Stimulated activated CD8-positive, alpha-beta memory T cell treated with anti-CD3 and anti-CD28 coated beads, Interleukin-7, amount 100 ng/mL, for 24 hours (primary cell): ENCODE measurements at regions not wholly inside any gene's neighbourhood (a gene's known extent, or its start where the extent isn't known, plus 50 kb on each side); places are given as distances from the start of the nearest gene placed in this dataset.

Source experiments
- DNase-seq: peaks from one replicate; pipeline ENCODE4 v3.0.0-alpha.2; 2020; ENCODE audit warnings: low read depth

DNA sequence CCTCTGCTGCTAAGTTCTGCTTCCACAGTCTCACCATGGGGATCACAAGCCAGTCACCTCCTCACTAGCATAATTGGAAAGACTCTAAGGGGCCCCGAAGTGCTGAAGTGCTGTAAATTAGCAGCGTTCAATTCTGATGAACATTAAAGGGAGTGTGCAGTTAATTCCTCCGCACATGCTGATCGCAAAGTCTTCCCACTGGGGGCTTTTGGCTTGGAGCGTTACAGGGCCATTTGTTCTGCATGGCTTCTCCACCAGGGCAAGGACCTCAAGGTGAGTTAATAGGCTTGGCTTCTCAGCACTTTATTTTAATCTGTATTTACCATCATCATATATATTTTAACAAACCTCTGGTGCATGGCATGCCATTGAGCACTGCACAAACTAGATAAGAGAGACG is 216.3 kb upstream of the PARD3B start:
- DNase-seq: no peak

GRCh38 chr2:204329532-204329931 is 215.7 kb upstream of the PARD3B start:
- no peak for DNase-seq

DNA sequence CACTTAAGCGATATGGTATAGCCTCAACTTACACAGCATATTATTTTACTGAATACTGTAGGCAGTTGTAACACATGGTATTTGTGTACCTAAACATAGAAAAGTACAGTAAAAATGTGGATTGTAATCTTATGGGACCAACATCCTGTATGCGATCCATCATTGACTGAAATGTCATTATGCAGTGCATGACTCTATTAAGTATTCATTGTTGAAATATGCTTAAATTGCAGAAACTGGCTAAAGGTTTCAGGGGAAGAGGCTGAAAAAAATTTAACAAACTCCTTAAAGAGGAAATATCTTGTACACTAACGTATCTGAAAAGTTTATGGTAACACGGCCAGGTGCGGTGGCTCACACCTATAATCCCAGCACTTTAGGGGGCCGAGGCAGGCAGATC is 214.1 kb upstream of the PARD3B start:
- DNase-seq: no peak

DNA sequence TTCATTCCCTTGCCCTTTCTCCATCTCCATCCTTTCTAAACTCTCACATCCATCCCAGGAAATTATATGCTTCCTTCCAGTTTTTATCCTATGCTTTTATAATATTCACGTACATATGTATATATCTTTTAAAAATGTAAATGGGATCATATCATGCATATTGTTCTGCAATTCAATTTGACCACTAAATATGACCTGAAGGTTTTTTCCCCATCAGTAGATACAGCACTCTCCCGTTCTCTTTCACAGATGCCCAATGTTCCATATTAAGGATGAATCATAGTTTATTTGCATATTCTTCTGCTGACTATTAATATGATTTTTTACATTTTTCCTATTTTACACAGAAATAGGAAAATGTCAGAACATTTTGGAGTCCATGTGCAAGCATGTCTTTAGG is 213.3 kb upstream of the PARD3B start:
- no peak for DNase-seq

DNA sequence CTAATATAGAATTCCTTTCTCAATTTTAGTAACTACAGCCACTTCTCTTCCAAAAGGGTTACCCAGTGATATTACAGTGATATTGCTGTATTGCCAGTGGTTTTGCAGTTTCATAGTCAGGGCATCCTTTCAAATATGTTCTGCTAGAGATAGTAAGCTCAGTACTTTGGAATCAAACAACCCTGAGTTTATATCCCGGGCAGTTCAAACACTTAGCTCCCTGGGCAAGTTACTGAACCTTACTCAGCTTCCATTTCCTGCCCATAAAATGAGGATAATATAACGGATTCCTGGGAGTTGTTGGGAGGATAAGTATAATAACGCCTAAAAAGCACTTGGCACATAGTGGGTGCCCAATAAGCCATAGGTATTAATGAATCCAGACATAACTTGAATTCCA is 212.6 kb upstream of the PARD3B start:
- no peak for DNase-seq

GRCh38 chr2:204333861-204334260 is 211.4 kb upstream of the PARD3B start:
- DNase-seq: no peak

GRCh38 chr2:204335451-204336058 is 209.7 kb upstream of the PARD3B start:
- DNase-seq: no peak

DNA sequence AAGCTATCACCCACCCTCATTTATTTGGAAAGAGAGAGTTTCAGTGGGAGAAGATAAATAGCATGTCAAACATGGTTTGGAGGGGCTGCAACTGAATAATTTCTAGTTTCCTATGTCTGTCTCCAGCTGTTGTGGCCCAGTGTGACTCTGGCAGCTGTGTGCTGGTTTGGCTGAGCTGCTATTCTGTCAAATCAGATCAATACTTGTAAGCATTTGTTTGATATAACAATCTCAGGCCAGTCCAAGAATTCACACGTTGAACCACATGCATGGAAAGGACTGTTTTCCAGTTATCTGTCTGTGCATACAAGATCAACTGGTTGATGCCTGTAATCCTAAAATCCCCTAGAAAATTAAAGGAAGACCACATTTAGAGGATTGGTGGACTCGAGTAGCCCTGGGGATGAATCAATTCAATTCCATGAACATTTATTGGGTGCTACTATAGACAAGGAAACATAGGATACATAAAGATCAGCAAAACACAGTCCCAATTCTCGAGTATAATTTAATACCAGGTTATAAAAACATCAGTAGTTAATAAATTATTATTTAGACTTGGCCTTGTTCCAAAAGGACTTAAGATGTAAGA is 209.0 kb upstream of the PARD3B start:
- DNase-seq: no peak

DNA sequence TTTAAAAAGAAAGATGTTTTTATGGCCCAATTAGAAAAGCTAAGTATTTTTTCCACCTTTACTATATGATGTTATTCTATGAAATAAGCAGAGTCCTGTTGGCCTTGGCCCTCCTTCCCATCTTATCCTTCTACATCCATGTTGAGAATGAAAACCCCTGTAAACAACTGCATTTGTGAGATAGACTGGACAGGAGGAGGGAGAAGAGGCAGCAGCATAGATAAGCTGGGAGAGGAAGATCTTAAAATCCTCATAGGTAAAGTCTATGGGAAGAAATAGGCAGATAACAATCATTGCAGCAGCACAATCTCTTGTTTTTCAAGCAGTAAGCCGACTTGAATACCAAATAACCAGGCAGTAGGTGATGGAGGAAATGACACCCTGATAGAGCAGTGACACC is 207.6 kb upstream of the PARD3B start:
- no peak for DNase-seq

GRCh38 chr2:204339212-204339715 is 206.0 kb upstream of the PARD3B start:
- no peak for DNase-seq

- DNase-seq: no peak
Observed at GRCh38 chr2:204340511-204340910, 204.8 kb upstream of the PARD3B start.

GRCh38 chr2:204341887-204342276 is 203.4 kb upstream of the PARD3B start:
- no peak for DNase-seq

DNA sequence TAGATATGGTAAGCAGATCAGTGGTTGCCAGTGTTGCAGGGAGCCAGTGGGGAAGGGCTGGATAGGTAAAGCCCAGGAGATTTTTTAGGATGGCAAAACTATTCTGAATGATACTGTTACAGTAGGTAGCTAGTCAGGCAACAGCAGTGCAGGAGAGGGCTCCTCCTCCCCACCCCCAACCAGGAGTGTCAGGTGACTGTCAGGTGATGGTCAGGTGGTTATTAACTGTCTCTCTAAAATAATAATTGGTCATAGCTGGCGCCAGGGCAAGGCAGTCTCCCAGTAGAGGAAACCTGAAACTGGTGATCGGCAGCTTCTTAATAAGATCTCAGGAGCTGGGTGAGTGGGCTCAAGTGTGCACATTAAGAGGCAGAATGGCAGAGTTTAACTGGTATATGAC is 201.6 kb upstream of the PARD3B start:
- no peak for DNase-seq

DNA sequence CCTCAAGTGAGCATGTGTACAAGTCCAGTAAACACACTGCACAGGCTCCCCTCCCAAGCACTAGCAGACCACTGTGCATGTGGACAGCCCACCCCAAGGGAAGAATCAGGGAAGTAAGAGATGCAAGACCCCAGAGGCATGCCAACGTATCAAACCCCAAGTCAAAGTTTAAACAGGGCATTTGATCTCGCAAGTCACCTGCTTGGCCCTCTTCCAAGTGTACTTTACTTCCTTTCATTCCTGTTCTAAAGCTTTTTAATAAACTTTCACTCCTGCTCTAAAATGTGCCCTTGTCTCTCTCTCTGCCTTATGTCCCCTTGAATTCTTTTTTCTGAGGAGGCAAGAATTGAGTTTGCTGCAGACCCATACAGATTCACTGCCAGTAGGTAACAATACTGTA is 201.2 kb upstream of the PARD3B start:
- no peak for DNase-seq

DNA sequence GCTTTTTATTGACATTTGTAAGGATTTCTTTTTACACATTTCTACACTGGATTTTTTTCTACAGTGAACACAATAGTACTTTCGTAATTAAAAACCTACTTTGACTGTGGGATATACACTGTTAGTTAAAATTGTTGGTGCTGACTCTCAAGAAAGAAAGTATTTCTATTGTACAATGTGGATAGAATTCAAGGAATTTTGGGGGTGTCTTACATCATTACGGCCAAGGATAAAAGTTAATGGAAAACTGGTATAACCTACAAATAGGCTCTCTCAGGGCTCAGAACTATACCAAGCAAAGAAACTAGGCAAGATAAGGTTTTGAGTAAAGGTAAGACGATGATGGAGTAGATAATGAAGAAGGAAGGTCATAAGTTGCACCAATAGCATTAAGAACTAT is 198.4 kb upstream of the PARD3B start:
- DNase-seq: no peak

DNA sequence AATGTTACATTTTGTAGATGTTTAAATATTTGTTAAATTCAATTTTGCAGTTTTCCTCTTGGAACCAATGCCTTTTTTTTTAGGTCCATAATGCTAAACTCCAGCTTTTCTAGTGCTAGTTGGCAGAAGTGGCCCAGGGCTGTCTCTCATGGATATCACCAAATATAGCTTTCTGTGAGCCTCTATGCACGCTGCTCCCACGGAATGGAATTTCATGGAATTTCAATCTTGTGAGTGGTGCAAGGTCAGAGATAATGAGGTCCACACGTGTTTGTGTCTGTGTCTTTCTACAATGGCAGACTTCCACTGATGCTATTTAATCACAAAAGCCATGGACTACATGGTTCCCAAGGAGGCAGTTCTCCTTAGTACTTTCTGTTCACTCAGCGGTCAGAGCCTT is 191.5 kb upstream of the PARD3B start:
- no peak for DNase-seq

- no peak for DNase-seq
Observed at GRCh38 chr2:204354442-204354856, 190.8 kb upstream of the PARD3B start.

DNA sequence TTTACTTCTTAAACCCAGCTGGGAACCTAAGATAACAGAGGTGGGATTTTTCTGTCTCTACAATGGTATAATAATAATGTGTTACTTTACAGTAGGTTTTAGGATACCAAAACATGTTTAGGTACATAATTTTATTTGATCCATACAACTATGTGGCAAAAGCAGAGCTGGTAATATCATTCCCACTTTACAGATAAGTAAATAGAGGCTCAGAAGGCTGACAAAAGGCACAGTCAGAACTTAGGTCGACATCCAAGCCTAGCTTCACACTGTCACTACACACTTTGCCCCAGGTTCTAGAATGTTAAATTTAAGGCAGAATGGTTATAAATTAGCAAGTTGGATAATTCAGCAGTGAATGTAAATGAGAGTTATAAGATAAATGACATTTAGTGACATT is 189.6 kb upstream of the PARD3B start:
- DNase-seq: no peak

DNA sequence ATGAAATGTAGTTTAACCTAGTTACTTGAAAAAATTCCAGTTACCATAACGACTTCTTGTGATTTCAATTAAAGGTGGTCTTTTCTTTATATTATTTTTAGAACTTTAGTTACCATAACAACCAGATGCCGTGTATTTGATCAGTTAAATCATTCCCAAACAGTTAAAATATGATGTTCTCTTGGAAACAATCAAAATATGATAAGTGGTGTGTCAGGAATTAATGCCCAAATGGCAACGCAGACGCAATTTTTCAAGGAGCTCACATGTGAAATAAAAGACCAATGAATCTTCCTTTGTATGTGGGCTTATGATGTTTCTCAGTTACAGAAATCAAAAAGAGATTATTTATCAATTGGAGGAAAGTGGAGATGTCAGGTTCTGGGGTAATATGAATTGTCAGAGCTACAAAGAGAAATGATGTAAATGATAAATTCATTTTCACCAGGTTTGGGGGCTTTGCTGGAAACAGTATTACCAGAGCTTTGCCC is 189.1 kb upstream of the PARD3B start:
- no peak for DNase-seq

- DNase-seq: no peak
Observed at GRCh38 chr2:204357286-204357685, 188.0 kb upstream of the PARD3B start.

GRCh38 chr2:204359076-204359475 is 186.2 kb upstream of the PARD3B start:
- no peak for DNase-seq

DNA sequence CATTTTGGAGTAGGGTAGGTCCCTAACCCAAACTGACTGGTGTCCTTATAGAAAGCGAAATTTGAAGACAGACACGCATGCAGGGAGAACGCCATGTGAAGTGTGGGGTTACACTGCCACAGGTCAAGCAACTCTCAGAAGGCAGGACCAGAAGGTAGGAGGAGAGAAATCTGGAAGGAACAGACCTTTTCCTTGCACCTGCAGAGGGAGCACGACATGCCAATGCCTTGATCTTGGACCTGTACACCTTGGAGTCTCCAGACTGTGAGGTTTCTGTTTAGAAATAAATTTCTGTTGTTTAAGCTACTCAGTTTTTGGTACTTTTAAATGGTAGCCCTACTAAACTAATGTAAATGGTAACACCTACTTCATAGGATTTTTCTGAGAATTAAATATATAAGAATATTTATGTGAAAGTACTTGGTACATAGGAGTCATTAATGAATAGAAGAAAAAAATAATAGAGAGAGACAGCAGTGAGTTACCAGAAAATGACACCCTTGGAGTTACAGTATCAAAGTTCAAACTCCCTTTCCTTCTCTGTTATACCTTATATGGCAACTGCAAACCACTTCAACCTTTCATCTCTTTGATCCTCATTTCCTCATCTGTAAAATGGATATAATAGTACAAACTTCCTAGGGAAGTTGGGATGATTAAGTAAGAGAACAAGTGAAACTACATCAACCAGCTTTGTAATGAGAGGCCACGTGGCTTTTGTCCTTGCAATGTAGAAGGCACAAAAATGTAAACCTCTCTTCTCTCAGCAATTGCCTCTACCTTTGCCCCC is 184.9 kb upstream of the PARD3B start:
- no peak for DNase-seq

GRCh38 chr2:204361738-204362137 is 183.5 kb upstream of the PARD3B start:
- DNase-seq: no peak
